ENCODE measurements at regions not wholly inside any gene's neighbourhood (a gene's known extent, or its start where the extent isn't known, plus 50 kb on each side); places are given as distances from the start of the nearest gene placed in this dataset.

DNA sequence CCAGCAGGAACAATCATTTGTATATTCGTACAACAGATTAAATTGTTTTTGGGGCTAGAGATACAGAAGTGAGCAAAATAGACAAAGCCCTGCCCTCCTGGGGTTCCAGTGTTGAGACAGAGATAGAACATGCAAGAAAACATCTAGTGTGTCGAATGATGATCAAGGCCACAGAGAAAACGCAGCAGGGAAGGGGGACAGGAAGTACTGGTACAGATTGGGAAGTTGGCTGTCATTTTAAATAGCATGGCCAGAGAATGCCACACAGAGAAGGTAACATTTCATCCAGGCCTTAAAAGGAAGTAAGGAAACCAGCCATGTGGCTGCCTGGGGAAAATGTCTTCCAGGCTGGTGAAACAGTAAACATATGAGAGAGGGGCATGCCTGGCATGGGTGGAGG is 202.6 kb upstream of the MYLIP start:
- no peaks in the 10 kb centered on the region for H3K4me1 Mint-ChIP-seq
- DNase-seq (ENCODE audit: low spot score in 2 of 2) (no peak), ATAC-seq (replicated peaks; ENCODE audit: extremely low read depth, poor library complexity, severe bottlenecking) (no peak)
- H3K36me3 Mint-ChIP-seq (ENCODE audit: insufficient read depth), result no peaks in the 10 kb centered on the region
- H3K9me3 Mint-ChIP-seq, result peaks cover 4% of the 10 kb centered on the region
- no peak overlapping the region for H3K4me3 Mint-ChIP-seq
- H3K27me3 Mint-ChIP-seq, result no peaks in the 10 kb centered on the region
- H3K27ac Mint-ChIP-seq (ENCODE audit: low read depth), result no peak overlapping the region

DNA sequence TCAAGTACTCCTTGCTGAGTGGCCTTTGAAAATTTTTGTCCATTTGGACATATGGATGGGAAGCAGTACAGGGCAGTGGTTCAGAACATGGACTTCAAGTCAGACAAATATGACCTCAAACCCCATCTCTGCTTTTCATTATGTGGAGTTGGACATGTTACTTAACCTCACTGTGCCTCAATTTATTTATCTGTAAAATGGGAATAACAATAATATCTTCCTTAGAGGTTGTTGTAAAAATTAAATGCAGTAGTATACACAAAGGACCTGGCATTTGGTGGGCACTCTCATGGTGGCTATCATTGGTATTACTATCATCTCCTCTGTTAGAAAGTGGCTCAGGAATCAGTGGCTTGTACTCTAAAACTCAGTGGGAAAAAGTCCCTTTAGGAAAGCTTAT is 204.0 kb upstream of the MYLIP start:
- no peak for ATAC-seq (replicated peaks; ENCODE audit: extremely low read depth, poor library complexity, severe bottlenecking)
- Mint-ChIP-seq H3K27ac (ENCODE audit: low read depth) (no peak overlapping the region), H3K9me3 (no peaks in the 10 kb centered on the region), H3K4me3 (no peak overlapping the region), H3K36me3 (ENCODE audit: insufficient read depth) (no peaks in the 10 kb centered on the region), H3K27me3 (no peaks in the 10 kb centered on the region), H3K4me1 (no peaks in the 10 kb centered on the region)
- DNase-seq (ENCODE audit: low spot score in 2 of 2), result no peak

DNA sequence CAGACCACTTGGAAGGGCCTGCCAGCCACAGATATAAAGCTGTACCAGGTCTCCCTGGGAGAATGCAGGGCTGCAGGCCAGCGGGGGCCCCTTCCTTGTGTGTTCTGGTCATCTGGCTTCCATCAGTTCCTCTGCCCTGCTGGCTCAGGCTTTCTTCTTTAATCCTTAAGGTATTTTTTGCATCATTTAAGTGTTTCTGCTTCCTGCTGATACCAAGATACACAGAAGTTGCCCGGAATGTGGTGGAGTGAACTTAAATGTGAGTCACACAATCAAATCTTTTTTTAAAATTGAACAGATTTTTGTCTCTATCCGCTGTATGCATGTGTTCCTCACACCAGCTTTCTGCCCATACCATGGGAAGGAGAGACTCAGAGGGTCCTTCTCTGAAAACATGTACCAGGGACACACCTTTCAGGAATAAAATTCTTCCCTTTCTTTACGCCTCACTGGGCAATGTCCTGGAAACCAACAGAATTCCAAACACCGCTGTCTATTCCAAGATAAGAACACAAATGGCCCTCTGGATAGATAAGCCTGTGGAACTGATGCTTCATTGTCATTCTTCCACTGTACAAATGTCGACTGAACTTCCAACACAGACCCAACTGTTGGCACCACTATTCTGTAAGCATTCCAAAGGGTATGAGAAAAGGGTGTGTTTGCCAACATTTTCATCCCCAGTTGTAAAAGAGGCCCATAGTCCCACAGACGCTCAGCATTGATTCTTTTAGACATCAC is 206.2 kb upstream of the MYLIP start:
- no peaks in the 10 kb centered on the region for H3K36me3 Mint-ChIP-seq (ENCODE audit: insufficient read depth)
- no peaks in the 10 kb centered on the region for H3K27me3 Mint-ChIP-seq
- no peaks in the 10 kb centered on the region for H3K4me1 Mint-ChIP-seq
- no peak overlapping the region for H3K4me3 Mint-ChIP-seq
- DNase-seq (ENCODE audit: low spot score in 2 of 2) (no peak), ATAC-seq (replicated peaks; ENCODE audit: extremely low read depth, poor library complexity, severe bottlenecking) (no peak)
- no peak overlapping the region for H3K27ac Mint-ChIP-seq (ENCODE audit: low read depth)
- H3K9me3 Mint-ChIP-seq, result no peaks in the 10 kb centered on the region

DNA sequence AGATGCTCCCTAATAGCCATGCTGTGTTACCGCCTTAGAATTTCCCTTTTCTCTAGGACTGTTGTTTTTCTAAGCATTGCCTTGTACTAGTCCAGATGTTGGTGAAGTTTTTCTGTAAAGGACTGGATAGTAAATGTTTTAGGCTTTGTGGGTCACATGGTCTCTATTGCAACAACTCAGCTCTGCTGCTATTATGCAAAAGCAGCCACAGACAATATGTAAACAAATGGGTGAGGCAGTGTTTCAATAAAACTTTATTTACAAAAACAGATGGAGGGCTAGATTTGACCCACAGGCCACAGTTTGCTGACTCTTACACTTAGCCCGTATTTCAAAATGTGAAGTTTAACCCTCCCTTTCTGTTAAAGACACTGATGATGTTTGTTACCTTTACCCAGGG is 207.6 kb upstream of the MYLIP start:
- DNase-seq (ENCODE audit: low spot score in 2 of 2), result no peak
- no peak overlapping the region for H3K4me3 Mint-ChIP-seq
- no peaks in the 10 kb centered on the region for H3K27me3 Mint-ChIP-seq
- H3K36me3 Mint-ChIP-seq (ENCODE audit: insufficient read depth), result no peaks in the 10 kb centered on the region
- H3K9me3 Mint-ChIP-seq, result no peaks in the 10 kb centered on the region
- no peak overlapping the region for H3K27ac Mint-ChIP-seq (ENCODE audit: low read depth)
- H3K4me1 Mint-ChIP-seq, result no peaks in the 10 kb centered on the region
- ATAC-seq (replicated peaks; ENCODE audit: extremely low read depth, poor library complexity, severe bottlenecking), result no peak

DNA sequence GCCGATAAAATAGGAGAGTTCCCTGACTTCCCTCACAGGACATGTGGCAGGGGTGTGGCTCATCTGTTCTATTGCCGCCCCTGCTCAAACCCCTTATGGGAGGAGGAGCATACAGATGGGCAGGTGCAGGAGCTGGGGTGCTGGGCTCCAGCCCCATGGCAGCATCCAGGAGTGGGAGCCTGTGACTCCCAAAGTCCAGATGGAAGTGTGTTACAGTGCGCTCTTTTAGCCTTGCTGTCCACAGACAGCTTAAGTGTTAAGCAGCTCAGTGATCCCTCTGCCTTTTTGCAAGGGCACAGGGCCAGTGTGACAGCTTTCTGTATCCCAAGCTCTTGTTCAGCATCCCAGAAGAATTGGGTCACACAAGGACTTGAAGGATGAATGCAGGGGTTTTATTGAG is 212.3 kb upstream of the MYLIP start:
- no peaks in the 10 kb centered on the region for H3K27me3 Mint-ChIP-seq
- H3K4me1 Mint-ChIP-seq, result peaks cover 6% of the 10 kb centered on the region
- H3K27ac Mint-ChIP-seq (ENCODE audit: low read depth), result no peak overlapping the region
- ATAC-seq (replicated peaks; ENCODE audit: extremely low read depth, poor library complexity, severe bottlenecking), result no peak
- no peak overlapping the region for H3K4me3 Mint-ChIP-seq
- no peaks in the 10 kb centered on the region for H3K9me3 Mint-ChIP-seq
- no peaks in the 10 kb centered on the region for H3K36me3 Mint-ChIP-seq (ENCODE audit: insufficient read depth)
- no peak for DNase-seq (ENCODE audit: low spot score in 2 of 2)

DNA sequence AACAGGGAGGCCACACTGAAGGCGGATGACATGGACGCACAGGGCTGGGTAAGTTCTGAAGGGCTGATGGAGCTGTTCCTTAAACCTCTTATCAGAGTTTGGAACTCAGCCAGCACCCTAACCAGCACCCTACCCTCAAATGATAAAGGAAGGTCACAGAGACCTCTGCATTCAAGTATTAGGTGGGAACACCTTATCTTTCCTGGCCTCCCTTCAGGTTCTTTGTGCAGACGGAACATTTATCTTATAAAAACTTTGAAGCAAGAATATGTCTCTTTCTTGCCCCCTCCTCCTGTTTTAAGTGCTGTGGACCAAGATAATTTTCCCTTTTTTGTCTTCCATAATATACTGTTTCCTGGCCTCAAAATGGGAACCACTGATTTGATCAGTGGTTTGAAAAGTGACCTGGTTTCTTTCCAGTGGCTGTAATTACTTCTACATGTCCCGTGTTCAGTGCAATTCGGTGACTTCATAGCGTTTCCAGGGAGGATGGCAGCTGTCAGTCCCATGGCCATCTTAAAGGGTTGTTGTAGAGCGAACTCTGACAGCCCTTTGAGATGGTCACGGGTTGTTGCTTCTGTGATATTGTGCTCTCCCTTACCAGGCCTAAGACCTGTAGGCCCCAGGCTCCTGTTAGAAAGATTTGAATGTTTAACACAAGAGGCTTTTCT is 213.2 kb upstream of the MYLIP start:
- H3K9me3 Mint-ChIP-seq, result no peaks in the 10 kb centered on the region
- H3K27ac Mint-ChIP-seq (ENCODE audit: low read depth), result no peak overlapping the region
- no peaks in the 10 kb centered on the region for H3K27me3 Mint-ChIP-seq
- no peak overlapping the region for H3K4me3 Mint-ChIP-seq
- no peaks in the 10 kb centered on the region for H3K36me3 Mint-ChIP-seq (ENCODE audit: insufficient read depth)
- DNase-seq (ENCODE audit: low spot score in 2 of 2) (no peak), ATAC-seq (replicated peaks; ENCODE audit: extremely low read depth, poor library complexity, severe bottlenecking) (no peak)
- H3K4me1 Mint-ChIP-seq, result peaks cover 6% of the 10 kb centered on the region

DNA sequence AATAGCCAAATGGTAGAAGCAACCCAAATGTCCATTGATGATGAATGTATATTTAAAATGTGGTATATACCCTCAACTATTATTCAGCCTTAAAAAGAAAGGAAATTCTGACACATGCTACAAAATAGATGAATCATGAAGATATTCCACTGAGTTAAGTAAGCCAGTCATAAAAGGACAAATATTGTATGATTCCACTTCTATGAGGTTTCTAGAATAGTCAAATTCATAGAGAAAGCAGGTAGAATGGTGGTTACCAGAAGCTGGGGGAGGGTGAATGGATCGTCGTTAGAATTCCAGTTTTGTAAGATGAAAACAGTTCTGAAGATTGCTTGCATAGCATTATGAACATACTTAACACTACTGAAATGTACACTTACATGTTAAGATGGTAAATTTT is 214.3 kb upstream of the MYLIP start:
- DNase-seq (ENCODE audit: low spot score in 2 of 2), result no peak
- peaks cover 6% of the 10 kb centered on the region for H3K4me1 Mint-ChIP-seq
- H3K4me3 Mint-ChIP-seq, result no peak overlapping the region
- H3K36me3 Mint-ChIP-seq (ENCODE audit: insufficient read depth), result no peaks in the 10 kb centered on the region
- H3K9me3 Mint-ChIP-seq, result no peaks in the 10 kb centered on the region
- H3K27ac Mint-ChIP-seq (ENCODE audit: low read depth), result no peak overlapping the region
- no peaks in the 10 kb centered on the region for H3K27me3 Mint-ChIP-seq
- ATAC-seq (replicated peaks; ENCODE audit: extremely low read depth, poor library complexity, severe bottlenecking), result no peak

DNA sequence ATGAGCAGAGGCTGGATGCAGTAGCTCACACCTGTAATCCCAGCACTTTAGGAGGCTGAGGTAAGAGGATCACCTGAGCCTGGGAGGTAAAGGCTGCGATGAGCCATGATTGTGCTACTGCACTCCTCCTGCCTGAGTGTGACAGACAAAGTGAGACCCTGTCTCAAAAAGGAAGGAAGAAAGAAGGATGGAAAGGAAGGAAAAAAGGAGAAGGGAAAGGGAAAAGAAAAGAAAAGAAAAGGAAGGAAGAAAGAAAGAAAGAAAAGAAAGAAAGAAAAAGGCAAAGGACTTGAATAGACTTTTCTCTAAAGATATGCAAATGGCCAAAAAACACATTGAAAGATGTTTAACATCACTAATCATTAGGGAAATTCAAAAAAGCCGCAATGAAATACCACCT is 215.3 kb upstream of the MYLIP start:
- H3K36me3 Mint-ChIP-seq (ENCODE audit: insufficient read depth), result no peaks in the 10 kb centered on the region
- H3K4me3 Mint-ChIP-seq, result no peak overlapping the region
- H3K27ac Mint-ChIP-seq (ENCODE audit: low read depth), result no peak overlapping the region
- ATAC-seq (replicated peaks; ENCODE audit: extremely low read depth, poor library complexity, severe bottlenecking) (no peak), DNase-seq (ENCODE audit: low spot score in 2 of 2) (no peak)
- H3K9me3 Mint-ChIP-seq, result no peaks in the 10 kb centered on the region
- no peaks in the 10 kb centered on the region for H3K27me3 Mint-ChIP-seq
- peaks cover 6% of the 10 kb centered on the region for H3K4me1 Mint-ChIP-seq

DNA sequence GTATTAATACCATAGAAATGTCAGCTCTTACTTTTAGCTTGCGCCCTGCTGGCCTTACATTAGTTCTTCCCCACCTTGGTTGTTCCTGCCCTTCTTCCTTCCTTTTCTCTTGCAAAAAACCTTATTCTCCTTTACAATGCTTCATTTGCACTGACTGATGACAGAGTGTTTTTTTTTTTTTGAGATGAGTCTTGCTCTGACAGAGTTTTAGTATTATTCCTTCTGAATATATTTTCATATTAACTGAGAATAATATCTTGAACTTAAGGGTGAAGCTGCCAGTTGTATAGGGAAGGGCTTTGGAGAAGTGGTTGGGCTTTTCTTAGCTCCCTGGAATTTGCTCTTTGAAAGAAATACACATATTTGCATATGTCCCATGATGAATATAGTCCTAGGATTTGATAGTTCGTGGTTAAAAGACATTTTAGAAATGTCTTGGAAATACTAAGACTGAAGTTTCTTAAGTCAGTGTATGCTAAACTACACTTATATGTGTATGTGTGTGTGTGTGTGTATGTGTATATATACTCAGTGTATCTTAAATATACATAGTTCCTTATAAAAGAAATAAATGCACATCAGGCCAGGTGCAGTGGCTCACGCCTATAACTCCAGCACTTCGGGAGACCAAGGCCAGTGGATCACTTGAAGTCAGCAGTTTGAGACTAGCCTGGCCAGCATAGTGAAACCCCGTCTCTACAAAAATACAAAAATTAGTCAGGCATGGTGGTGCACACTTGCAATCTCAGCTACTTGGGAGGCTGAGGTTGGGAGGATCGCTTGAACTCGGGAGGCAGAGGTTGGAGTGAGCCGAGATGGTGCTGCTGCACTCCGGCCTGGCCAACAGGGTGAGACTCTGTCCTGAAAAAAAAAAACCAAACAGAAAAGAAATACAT is 216.1 kb upstream of the MYLIP start:
- no peak overlapping the region for H3K27ac Mint-ChIP-seq (ENCODE audit: low read depth)
- no peak for ATAC-seq (replicated peaks; ENCODE audit: extremely low read depth, poor library complexity, severe bottlenecking)

DNA sequence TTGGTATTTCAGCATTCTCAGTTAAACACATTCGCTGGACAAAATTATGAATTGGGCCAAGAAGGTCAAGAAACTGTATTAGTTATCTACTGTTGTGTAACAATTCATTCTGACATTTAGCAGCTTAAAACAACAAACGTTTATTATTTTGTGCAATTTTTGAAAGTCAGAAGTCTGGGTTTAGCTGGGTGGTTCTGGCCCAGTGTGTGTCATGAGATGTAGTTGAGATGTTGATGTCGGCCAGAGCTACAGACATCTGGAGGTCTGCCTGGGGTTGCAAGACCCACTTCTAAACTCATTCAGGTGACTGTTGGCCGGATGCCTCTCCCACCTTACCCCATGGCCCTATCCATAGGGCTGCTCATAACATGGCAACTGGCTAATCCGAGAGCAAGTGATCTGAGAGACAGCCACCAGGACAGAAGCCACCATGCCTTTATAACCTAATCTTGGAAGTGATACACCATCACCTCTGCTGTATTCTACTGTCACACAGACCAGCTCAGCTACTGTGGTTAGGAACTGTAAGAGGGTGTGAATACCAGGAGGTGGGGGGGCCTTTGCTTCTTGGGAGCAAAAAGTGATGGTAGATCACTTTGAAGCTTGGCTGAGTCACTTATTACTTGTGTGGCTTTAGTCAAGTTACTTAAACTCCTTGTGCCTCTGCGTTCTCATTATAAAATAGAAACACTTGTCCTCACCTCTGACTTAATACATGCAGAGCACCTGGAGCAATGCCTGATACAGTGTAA is 217.0 kb upstream of the MYLIP start:
- Mint-ChIP-seq H3K4me3 (no peak overlapping the region), H3K36me3 (ENCODE audit: insufficient read depth) (peaks cover 2% of the 10 kb centered on the region), H3K27me3 (no peaks in the 10 kb centered on the region), H3K27ac (ENCODE audit: low read depth) (no peak overlapping the region), H3K9me3 (no peaks in the 10 kb centered on the region), H3K4me1 (peaks cover 6% of the 10 kb centered on the region)
- DNase-seq (ENCODE audit: low spot score in 2 of 2) (no peak), ATAC-seq (replicated peaks; ENCODE audit: extremely low read depth, poor library complexity, severe bottlenecking) (no peak)

More for the DNA sequence above, 216.1 kb upstream of the MYLIP start:
- no peaks in the 10 kb centered on the region for H3K27me3 Mint-ChIP-seq
- H3K36me3 Mint-ChIP-seq (ENCODE audit: insufficient read depth), result no peaks in the 10 kb centered on the region
- H3K4me1 Mint-ChIP-seq, result peaks cover 6% of the 10 kb centered on the region
- H3K9me3 Mint-ChIP-seq, result no peaks in the 10 kb centered on the region
- no peak for DNase-seq (ENCODE audit: low spot score in 2 of 2)
- H3K4me3 Mint-ChIP-seq, result no peak overlapping the region

DNA sequence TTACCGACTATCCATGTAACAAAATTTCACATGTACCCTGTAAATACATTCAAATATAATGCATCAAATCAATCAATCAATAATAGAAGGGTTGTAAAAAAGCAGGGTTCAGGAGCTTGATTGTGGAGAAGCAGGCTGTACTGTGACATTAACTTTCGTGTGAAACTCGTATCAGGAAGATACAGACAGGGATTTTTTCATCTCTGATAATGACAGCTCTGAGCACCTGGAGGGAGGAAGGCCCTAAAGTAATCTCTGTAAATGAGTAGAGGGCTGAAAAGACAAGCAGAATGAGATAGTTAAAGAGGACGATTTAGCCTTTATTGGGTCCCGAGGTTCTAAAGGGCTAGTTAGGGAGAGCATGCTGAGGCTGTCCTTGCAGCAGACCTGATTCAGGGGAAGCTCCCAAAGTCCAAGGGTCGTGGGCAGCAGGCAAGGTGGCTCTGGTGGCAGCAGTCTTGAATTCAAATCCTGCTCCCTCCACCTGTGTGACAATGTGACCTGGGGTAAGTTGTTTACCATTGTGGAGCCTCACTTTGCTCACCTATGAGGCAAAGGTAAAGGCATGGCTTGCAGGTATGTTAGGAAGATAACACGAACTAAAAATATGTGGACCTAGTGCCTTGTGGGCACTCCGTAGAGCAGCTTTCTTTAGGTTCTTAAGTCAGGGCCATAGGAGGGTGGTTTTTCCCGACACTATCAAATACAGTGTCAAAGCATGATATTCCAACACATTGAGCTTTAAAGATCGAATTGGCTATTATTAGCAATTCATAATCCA is 219.4 kb upstream of the MYLIP start:
- no peaks in the 10 kb centered on the region for H3K9me3 Mint-ChIP-seq
- no peak for DNase-seq (ENCODE audit: low spot score in 2 of 2)
- no peak overlapping the region for H3K27ac Mint-ChIP-seq (ENCODE audit: low read depth)
- peaks cover 2% of the 10 kb centered on the region for H3K36me3 Mint-ChIP-seq (ENCODE audit: insufficient read depth)
- no peaks in the 10 kb centered on the region for H3K27me3 Mint-ChIP-seq
- no peak for ATAC-seq (replicated peaks; ENCODE audit: extremely low read depth, poor library complexity, severe bottlenecking)
- no peak overlapping the region for H3K4me3 Mint-ChIP-seq
- H3K4me1 Mint-ChIP-seq, result peaks cover 6% of the 10 kb centered on the region

DNA sequence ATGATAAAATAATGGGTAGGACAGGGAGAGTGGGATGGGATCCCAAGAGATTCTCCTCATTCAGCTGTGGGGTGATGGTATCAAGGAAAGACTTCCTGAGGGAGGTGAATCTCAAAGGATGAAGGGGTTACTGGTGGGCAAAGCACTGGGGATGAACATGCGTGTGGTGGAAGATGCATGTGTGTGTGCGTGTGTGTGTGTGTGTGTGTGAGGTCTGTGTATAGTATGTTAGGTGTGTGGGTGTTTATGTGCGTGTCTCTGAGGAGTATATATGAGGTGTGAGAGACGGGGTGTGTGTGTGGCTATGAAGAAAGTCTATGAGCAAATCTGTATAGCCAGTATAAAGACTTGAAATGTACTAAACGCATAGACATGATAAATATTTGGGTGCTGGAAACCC is 220.0 kb upstream of the MYLIP start:
- H3K4me1 Mint-ChIP-seq, result peaks cover 6% of the 10 kb centered on the region
- peaks cover 2% of the 10 kb centered on the region for H3K36me3 Mint-ChIP-seq (ENCODE audit: insufficient read depth)
- H3K27ac Mint-ChIP-seq (ENCODE audit: low read depth), result no peak overlapping the region
- DNase-seq (ENCODE audit: low spot score in 2 of 2), result no peak
- H3K9me3 Mint-ChIP-seq, result no peaks in the 10 kb centered on the region
- no peak overlapping the region for H3K4me3 Mint-ChIP-seq
- ATAC-seq (replicated peaks; ENCODE audit: extremely low read depth, poor library complexity, severe bottlenecking), result no peak
- H3K27me3 Mint-ChIP-seq, result no peaks in the 10 kb centered on the region
